HEK293T (cell line): ENCODE measurements at regions not wholly inside any gene's neighbourhood (a gene's known extent, or its start where the extent isn't known, plus 50 kb on each side); places are given as distances from the start of the nearest gene placed in this dataset.

Experiments used
- ARNT ChIP-seq: fragments of 450-650 bp; IDR thresholded peaks from 2 replicates; pipeline ENCODE4 v1.6.1; 2017; ENCODE audit warnings: mild to moderate bottlenecking
- FOXK2 ChIP-seq: fragments of 450-650 bp; IDR thresholded peaks from 2 replicates; pipeline ENCODE4 v1.6.1; 2016; ENCODE audit warnings: mild to moderate bottlenecking
- FOXM1 ChIP-seq: fragments of 450-650 bp; IDR thresholded peaks from 2 replicates; pipeline ENCODE4 v1.6.1; 2017; ENCODE audit warnings: mild to moderate bottlenecking, borderline replicate concordance
- L3MBTL2 ChIP-seq: fragments of 450-650 bp; conservative IDR thresholded peaks from 2 replicates; pipeline ENCODE4 v1.6.1; 2016; ENCODE audit warnings: mild to moderate bottlenecking
- PKNOX1 ChIP-seq: fragments of 450-650 bp; IDR thresholded peaks from 2 replicates; pipeline ENCODE4 v1.6.1; 2016
- SP1 ChIP-seq: fragments of 450-650 bp; IDR thresholded peaks from 2 replicates; pipeline ENCODE4 v1.6.1; 2017
- SUZ12 ChIP-seq: fragments of 450-650 bp; IDR thresholded peaks from 2 replicates; pipeline ENCODE4 v1.6.1; 2016; ENCODE audit warnings: mild to moderate bottlenecking
- TARDBP ChIP-seq: fragments of 450-650 bp; IDR thresholded peaks from 2 replicates; pipeline ENCODE4 v1.6.1; 2016

- TF ChIP-seq ARNT (no peak), SP1 (no peak), L3MBTL2 (no peak), SUZ12 (no peak), PKNOX1 (no peak; the same call in 1 of the 2 replicates), TARDBP (no peak), FOXM1 (no peak), FOXK2 (no peak)
Observed at GRCh38 chr2:145984580-145984979, 1464.7 kb upstream of the ZEB2 start.
